WI38 (cell line): ENCODE measurements at regions not wholly inside any gene's neighbourhood (a gene's known extent, or its start where the extent isn't known, plus 50 kb on each side); places are given as distances from the start of the nearest gene placed in this dataset.

Experiments used
- H3K4me3 ChIP-seq: 2 replicates; pipeline ENCODE4 v1.5.1; 2011; ENCODE audit warnings: low read depth, mild to moderate bottlenecking, control low read depth, low read length
- TF ChIP-seq, protein P1 (sequence below): IDR thresholded peaks from 2 replicates; pipeline ENCODE4 v1.5.1; 2012; ENCODE audit warnings: low read depth, mild to moderate bottlenecking, control low read depth, low read length

DNA sequence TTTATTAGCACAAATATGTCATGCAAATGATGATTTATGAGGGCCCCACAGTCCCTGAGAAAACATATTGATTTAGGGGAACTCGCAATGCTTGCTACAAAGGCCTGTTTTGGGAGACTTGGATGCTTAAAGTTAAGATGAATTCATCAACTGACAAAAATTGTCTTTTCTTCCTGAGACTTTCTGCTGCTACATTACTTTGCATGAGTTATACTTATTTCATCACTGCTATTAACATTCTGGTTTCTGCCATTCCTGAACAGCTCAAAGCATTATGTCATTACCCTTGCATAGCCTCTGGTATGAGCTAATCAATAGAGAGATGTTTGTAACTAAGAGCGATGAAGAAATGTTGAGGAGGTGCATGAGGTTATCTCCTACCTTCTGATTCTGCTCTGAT is 74.4 kb downstream of the SOX11 start:
- no peak overlapping the region for H3K4me3 ChIP-seq
- TF ChIP-seq, protein P1, sequence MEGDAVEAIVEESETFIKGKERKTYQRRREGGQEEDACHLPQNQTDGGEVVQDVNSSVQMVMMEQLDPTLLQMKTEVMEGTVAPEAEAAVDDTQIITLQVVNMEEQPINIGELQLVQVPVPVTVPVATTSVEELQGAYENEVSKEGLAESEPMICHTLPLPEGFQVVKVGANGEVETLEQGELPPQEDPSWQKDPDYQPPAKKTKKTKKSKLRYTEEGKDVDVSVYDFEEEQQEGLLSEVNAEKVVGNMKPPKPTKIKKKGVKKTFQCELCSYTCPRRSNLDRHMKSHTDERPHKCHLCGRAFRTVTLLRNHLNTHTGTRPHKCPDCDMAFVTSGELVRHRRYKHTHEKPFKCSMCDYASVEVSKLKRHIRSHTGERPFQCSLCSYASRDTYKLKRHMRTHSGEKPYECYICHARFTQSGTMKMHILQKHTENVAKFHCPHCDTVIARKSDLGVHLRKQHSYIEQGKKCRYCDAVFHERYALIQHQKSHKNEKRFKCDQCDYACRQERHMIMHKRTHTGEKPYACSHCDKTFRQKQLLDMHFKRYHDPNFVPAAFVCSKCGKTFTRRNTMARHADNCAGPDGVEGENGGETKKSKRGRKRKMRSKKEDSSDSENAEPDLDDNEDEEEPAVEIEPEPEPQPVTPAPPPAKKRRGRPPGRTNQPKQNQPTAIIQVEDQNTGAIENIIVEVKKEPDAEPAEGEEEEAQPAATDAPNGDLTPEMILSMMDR = no peak

DNA sequence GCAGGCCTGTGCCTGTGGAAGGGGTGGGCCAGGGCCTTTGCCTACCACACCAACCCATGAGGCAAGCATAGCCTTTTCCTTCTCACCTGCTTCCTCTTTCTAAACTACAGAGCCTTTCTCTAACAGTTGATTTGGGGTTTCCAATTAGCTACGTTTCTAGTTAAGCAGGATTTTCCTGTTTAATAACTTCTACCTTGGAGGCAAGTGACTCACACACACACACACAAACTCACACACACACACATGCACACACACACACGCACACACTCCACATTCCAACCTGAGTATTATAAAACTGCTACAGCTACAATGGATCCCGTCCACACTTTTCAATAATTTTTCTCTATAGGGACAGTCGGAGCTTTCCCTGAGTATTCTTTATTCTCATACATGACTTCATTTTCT is 84.9 kb downstream of the SOX11 start:
- no peak overlapping the region for H3K4me3 ChIP-seq
- TF ChIP-seq, protein P1 = no peak

- TF ChIP-seq, protein P1 = no peak
- H3K4me3 ChIP-seq = no peak overlapping the region
Observed at GRCh38 chr2:5781679-5782078, 89.5 kb downstream of the SOX11 start.

GRCh38 chr2:5782103-5782502 is 89.9 kb downstream of the SOX11 start:
- no peak overlapping the region for H3K4me3 ChIP-seq
- TF ChIP-seq, protein P1 = no peak

- H3K4me3 ChIP-seq = no peak overlapping the region
- TF ChIP-seq, protein P1 = no peak
Observed at GRCh38 chr2:5788447-5788846, 96.3 kb downstream of the SOX11 start.

DNA sequence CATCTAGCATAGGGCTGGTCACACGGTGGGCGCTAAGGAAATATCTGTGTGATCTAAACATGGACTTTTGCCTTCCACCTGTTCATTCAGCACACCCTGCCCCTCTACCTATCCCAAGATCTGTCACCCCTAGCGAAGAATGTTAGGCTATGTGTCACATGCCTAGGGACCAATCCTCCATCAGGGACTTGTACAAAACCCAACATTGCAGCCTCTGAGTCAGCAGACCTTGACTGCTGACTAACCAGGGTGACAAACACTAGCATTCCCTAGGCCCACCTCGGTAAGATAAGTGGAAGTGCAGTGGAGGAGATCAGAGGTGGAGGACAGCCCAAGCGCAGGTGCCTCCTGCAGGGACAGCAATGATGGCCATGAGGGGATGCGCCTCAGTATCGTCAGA is 99.2 kb downstream of the SOX11 start:
- TF ChIP-seq, protein P1 = no peak
- H3K4me3 ChIP-seq = no peak overlapping the region

- H3K4me3 ChIP-seq = no peak overlapping the region
- TF ChIP-seq, protein P1 = no peak
Observed at GRCh38 chr2:5794012-5794411, 101.8 kb downstream of the SOX11 start.
